Uterus (tissue), 3 donors: ENCODE measurements at regions not wholly inside any gene's neighbourhood (a gene's known extent, or its start where the extent isn't known, plus 50 kb on each side); places are given as distances from the start of the nearest gene placed in this dataset.

Experiments
- DNase-seq, 2 donors: peaks; one replicate each; pipeline ENCODE4 v3.0.0-alpha.2; 2019 to 2020
- H3K27ac ChIP-seq, 2 donors: fragments of 200-600 bp; sonication (generic); 1 replicate in 1 of 2; 2 replicates in 1 of 2; pipeline ENCODE4 v1.5.1; 2016 to 2018
- H3K27me3 ChIP-seq, 2 donors: fragments of 200-600 bp; sonication (generic); one replicate each; pipeline ENCODE4 v1.5.1; 2018 to 2019; ENCODE audit warnings: control low read depth in 1 of 2
- H3K36me3 ChIP-seq, 2 donors: fragments of 200-600 bp; sonication (generic); one replicate each; pipeline ENCODE4 v1.5.1; 2019; ENCODE audit warnings: control low read depth in 1 of 2
- H3K4me1 ChIP-seq, 2 donors: fragments of 200-600 bp; sonication (generic); one replicate each; pipeline ENCODE4 v1.5.1; 2018 to 2019; ENCODE audit warnings: control low read depth in 1 of 2
- H3K4me3 ChIP-seq, 2 donors: fragments of 200-600 bp; sonication (generic); 1 replicate in 1 of 2; 2 replicates in 1 of 2; pipeline ENCODE4 v1.5.1; 2018 to 2019; ENCODE audit warnings: mild to moderate bottlenecking in 1 of 2
- H3K9me3 ChIP-seq, 2 donors: fragments of 200-600 bp; sonication (generic); one replicate each; pipeline ENCODE4 v1.5.1; 2019; ENCODE audit warnings: control low read depth in 1 of 2
- CTCF ChIP-seq, 4 experiments: fragments of 200-600 bp in 2 of 4; fragments of 450-650 bp in 2 of 4; sonication (generic) in 2 of 4; IDR thresholded peaks; one replicate each; pipeline ENCODE4 v1.5.1; 2016 to 2019; ENCODE audit warnings: antibody characterized with exemption in 4 of 4, mild to moderate bottlenecking in 2 of 4, moderate library complexity in 1 of 4
- POLR2A ChIP-seq, 2 donors: fragments of 450-650 bp; IDR thresholded peaks; one replicate each; pipeline ENCODE4 v1.6.1; 2016; ENCODE audit warnings: antibody characterized with exemption in 2 of 2, mild to moderate bottlenecking in 1 of 2, moderate library complexity in 1 of 2
- intact Hi-C: fragments of 100-400 bp; cut with DNase I; formaldehyde crosslinking; loops from one replicate; pipeline ENCODE4 v1.15.1; 2023; ENCODE audit warnings: low total_unique reads
- donor health status: DM: yes; HTN: yes; CAD: no.

- TF ChIP-seq POLR2A (IDR thresholded peaks at IDR 0.05) (no peak), CTCF (IDR thresholded peaks at IDR 0.05) (no peak)
- Histone ChIP-seq H3K4me1 (no peaks in the 10 kb centered on the region), H3K9me3 (no peaks in the 10 kb centered on the region), H3K27me3 (no peaks in the 10 kb centered on the region), H3K27ac (no peak overlapping the region), H3K36me3 (no peaks in the 10 kb centered on the region), H3K4me3 (no peak overlapping the region)
- no peak for DNase-seq
- intact Hi-C loops, result no loop called here
Measured at GRCh38 chr1:184141361-184141880, 89.9 kb downstream of the TSEN15 start.

GRCh38 chr1:184143449-184143848, 91.9 kb downstream of the TSEN15 start:
- Histone ChIP-seq H3K36me3 (no peaks in the 10 kb centered on the region), H3K4me1 (no peaks in the 10 kb centered on the region), H3K4me3 (no peak overlapping the region), H3K9me3 (no peaks in the 10 kb centered on the region), H3K27ac (peak overlapping the region in 1 of 2 donors; percentile 41), H3K27me3 (no peaks in the 10 kb centered on the region)
- no peak for TF ChIP-seq POLR2A (IDR thresholded peaks at IDR 0.05)
- TF ChIP-seq CTCF (IDR thresholded peaks at IDR 0.05), result no peak
- no peak for DNase-seq
- intact Hi-C loops, result no loop called here

- H3K27ac ChIP-seq, result no peak overlapping the region
- no peak for DNase-seq
- TF ChIP-seq POLR2A (IDR thresholded peaks at IDR 0.05) (no peak), CTCF (IDR thresholded peaks at IDR 0.05) (no peak)
- H3K9me3 ChIP-seq, result no peaks in the 10 kb centered on the region
- H3K27me3 ChIP-seq, result no peaks in the 10 kb centered on the region
- intact Hi-C loops, result no loop called here
- H3K36me3 ChIP-seq, result no peaks in the 10 kb centered on the region
- H3K4me3 ChIP-seq, result no peak overlapping the region
- no peaks in the 10 kb centered on the region for H3K4me1 ChIP-seq
Measured at GRCh38 chr1:184145083-184145482, 93.6 kb downstream of the TSEN15 start.

GRCh38 chr1:184146202-184146601, 94.7 kb downstream of the TSEN15 start:
- Histone ChIP-seq H3K27ac (no peak overlapping the region), H3K9me3 (no peaks in the 10 kb centered on the region), H3K27me3 (no peaks in the 10 kb centered on the region), H3K36me3 (no peaks in the 10 kb centered on the region), H3K4me3 (no peak overlapping the region), H3K4me1 (no peaks in the 10 kb centered on the region)
- intact Hi-C loops, result no loop called here
- no peak for DNase-seq
- TF ChIP-seq CTCF (IDR thresholded peaks at IDR 0.05), result no peak
- no peak for TF ChIP-seq POLR2A (IDR thresholded peaks at IDR 0.05)

DNA sequence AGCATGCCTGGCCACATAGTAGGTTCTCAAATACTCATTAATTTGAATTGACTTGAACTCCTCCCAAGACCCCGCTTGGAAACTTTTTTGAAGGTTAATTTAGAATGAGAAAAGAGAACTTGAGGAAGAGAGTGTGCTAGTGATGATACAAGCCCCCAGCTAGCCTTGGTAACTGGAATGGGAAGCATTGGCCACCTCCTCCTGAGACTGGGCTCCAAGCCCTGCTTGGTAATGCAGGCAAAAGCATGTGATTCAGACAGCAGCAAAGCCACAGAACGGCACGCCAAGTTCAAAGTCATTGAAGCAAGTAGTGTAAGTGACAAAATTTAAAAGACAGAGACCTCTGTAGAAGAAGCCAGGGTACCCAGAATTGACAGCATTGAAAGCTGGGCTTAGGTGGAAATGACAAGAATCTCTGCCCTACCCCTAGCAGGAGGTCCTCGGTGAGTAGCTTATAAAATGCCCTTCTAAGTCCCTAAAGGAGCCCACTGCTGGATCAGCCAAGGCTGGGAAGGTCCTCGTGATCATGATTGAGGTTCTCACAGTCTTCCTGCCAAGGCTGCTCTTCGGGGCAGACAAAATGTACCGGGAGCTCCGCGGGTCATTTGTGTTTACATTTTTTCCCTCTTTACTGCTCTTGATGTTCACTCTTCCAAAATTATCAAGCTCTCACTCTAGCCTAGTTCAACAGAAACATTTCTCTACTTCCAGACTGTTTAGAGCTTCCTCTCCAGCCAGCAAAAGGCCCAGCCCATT, 99.4 kb downstream of the TSEN15 start:
- H3K27ac ChIP-seq, result peak overlapping the region in 1 of 2 donors; percentile 76
- intact Hi-C loops, result no loop called here
- no peak for DNase-seq
- H3K9me3 ChIP-seq, result no peaks in the 10 kb centered on the region
- no peak overlapping the region for H3K4me3 ChIP-seq
- no peaks in the 10 kb centered on the region for H3K4me1 ChIP-seq
- no peaks in the 10 kb centered on the region for H3K27me3 ChIP-seq
- no peaks in the 10 kb centered on the region for H3K36me3 ChIP-seq
- no peak for TF ChIP-seq POLR2A (IDR thresholded peaks at IDR 0.05)
- no peak for TF ChIP-seq CTCF (IDR thresholded peaks at IDR 0.05)
